Inflammatory macrophage (primary cell): ENCODE measurements at regions not wholly inside any gene's neighbourhood (a gene's known extent, or its start where the extent isn't known, plus 50 kb on each side); places are given as distances from the start of the nearest gene placed in this dataset.
"Not testable (repeated sequence)": the region's sequence is repeated elsewhere in the genome, so short reads cannot be mapped to it uniquely, and the experiment has no call there.

Experiments used
- DNase-seq, 2 donors: peaks; one replicate each; pipeline ENCODE4 v3.0.0-alpha.2; 2020 to 2022

DNA sequence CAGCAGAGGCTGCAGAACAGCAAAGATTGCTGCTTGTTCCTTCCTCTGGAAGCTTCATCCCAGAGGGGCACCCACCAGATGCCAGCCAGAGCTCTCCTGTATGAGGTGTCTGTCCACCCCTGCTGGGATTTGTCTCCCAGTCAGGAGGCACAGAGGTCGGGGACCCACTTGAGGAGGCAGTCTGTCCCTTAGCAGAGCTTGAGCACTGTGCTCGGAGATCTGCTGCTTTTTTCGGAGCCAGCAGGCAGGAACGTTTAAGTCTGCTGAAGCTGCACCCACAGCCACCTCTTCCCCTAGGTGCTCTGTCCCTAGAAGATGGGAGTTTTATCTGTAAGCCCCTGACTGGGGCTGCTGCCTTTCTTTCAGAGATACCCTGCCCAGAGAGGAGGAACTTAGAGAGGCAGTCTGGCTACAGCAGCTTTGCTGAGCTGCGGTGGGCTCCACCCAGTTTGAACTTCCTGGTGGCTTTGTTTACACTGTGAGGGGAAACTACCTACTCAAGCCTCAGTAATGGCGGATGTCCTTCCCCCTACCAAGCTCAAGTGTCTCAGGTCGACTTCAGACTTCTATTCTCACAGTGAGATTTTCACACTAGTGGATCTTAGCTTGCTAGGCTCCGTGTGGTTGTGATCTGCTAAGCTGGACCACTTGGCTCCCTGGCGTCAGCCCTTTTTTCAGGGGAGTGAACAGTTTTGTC lies 101.8 kb upstream of the GLRA1 start:
- not testable (repeated sequence) for DNase-seq

DNA sequence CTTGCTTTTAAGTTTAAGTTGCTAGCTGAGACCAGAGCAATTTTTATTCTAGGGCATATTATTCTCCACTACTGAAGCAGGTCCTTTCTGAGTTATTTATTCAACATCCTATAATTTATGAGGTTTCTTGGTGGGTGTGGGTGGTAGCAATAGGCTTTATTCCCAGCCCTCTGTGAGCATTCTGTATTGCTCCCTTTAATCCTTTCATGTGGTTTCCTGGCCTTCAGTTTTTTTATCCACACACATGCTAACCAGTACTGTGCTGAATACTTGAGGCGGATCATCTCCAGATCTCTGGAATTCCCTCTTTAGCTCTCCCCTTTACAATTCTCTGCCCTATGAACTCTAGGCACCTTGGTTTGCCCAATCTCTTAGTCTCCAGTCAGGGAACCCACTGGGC lies 91.8 kb upstream of the GLRA1 start:
- DNase-seq, result no peak

DNA sequence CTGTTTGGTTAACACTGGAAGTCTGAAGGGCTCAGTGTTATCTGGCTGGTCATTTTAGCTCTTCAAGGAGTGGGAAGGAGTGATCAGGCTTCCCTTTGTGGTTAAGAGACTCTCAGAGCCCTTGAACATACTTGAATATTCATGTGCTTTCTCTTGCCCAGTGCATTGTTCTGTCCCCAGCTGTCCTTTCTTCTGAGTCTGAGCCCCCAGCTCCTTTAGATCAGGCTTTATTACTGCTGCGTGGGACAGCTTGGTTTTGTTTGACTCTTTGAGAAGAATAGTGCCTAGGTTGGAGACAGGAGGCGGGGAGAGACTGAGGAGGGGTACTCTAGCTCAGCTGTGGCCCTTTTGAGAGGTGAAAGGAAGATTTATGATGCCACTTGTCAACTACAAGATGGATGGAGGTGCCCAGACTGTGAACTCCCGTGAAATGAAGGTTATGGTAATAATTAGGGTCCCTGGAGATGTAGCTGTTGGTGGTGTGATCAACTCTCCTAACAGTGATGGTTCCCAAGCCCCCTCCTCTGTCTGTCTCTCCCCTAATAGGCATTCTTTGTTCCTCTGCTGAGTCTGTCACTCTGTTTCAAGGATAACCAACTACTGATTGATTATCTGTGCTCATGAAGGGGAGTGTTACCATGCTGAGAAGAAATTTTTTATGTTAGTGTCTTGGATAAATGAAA lies 83.1 kb upstream of the GLRA1 start:
- no peak for DNase-seq

DNA sequence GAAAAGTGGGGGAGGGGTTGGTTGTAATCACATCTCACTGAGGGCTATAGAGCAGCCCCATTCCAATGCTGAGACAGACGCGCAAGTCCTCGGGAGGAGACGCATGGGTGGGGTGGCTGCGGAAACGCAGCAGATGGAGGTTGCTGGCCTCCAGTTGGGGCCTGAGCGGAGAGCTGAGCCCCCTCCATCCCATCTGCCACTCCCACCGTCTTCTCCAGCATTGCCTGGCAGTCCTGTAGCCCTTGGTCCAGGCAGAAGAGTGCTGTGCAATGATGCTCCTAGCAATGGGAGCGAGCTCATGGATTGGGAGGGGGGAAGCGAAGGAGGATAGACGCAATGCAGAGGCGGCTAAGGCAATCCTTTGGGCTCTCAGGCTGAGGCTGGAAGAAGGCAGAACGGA lies 79.4 kb upstream of the GLRA1 start:
- no peak for DNase-seq
